ENCODE measurements at regions not wholly inside any gene's neighbourhood (a gene's known extent, or its start where the extent isn't known, plus 50 kb on each side); places are given as distances from the start of the nearest gene placed in this dataset.

DNA sequence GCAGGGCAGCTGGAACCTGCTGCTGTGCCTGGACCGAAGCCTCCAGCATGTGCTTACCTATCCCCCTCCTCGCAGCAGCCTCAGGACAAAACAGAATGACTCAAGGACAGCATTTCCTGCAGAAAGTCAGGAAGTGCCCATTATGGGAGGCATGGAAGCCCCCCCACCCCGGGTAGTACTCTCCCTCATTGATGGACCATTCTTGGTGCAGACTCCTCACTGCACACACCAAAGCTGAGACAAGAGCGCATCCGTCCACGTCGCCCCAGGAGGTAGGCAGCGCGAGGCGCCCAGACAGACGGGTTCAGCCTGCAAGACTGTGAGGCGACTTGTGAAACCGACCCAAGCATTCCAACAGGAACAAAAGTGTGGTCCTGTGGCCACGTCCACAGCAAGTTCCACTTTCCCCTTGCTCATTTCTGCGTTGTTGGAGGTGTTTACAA lies 243.9 kb upstream of the ATXN7L3B start:
- TF ChIP-seq POLR2A (IDR thresholded peaks at IDR 0.05) (no peak), EP300 (IDR thresholded peaks at IDR 0.05) (no peak)
- TF ChIP-seq, protein P1, sequence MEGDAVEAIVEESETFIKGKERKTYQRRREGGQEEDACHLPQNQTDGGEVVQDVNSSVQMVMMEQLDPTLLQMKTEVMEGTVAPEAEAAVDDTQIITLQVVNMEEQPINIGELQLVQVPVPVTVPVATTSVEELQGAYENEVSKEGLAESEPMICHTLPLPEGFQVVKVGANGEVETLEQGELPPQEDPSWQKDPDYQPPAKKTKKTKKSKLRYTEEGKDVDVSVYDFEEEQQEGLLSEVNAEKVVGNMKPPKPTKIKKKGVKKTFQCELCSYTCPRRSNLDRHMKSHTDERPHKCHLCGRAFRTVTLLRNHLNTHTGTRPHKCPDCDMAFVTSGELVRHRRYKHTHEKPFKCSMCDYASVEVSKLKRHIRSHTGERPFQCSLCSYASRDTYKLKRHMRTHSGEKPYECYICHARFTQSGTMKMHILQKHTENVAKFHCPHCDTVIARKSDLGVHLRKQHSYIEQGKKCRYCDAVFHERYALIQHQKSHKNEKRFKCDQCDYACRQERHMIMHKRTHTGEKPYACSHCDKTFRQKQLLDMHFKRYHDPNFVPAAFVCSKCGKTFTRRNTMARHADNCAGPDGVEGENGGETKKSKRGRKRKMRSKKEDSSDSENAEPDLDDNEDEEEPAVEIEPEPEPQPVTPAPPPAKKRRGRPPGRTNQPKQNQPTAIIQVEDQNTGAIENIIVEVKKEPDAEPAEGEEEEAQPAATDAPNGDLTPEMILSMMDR (IDR thresholded peaks at IDR 0.05) = no peak

Measured in tibial nerve (tissue), 4 donors.